ENCODE measurements at regions not wholly inside any gene's neighbourhood (a gene's known extent, or its start where the extent isn't known, plus 50 kb on each side); places are given as distances from the start of the nearest gene placed in this dataset.

DNA sequence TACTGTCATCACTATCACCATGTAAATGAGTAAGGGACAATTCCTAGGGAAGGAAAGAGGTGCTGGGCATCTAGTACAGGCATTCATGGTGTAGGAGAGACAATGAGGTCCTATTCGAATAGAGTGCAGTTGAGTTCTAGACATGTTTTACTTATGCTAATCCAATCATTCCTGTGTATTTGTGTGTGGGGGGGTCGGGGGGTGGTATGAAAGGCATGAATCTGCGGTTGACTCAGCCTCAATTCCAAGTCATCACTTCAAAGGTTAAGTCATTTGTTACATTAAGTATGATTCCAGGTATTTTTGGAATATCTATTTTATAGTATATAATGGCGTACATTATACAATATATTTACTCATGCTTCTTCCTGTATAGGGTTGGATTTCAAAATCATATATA, 163.1 kb upstream of the GALNT15 start:
- H2BK5ac ChIP-seq (ENCODE audit: low read depth, low read length, poor library complexity, severe bottlenecking): peak overlapping the region; percentile 82
- ATAC-seq (ENCODE audit: low read depth): no peak
- no peak overlapping the region for H3K4me2 ChIP-seq (ENCODE audit: low read depth, low read length)
- peak overlapping the region; percentile 37 for H2AFZ ChIP-seq (replicated peaks; ENCODE audit: low read length, poor library complexity)
- TF ChIP-seq CEBPB (IDR thresholded peaks at IDR 0.05; ENCODE audit: low read depth, low read length): no peak
- no peak for TF ChIP-seq RCOR1 (IDR thresholded peaks at IDR 0.05; ENCODE audit: insufficient replicate concordance, low read length)
- TF ChIP-seq USF2 (IDR thresholded peaks at IDR 0.05; ENCODE audit: low read depth, low read length): no peak
- TF ChIP-seq, protein P1, sequence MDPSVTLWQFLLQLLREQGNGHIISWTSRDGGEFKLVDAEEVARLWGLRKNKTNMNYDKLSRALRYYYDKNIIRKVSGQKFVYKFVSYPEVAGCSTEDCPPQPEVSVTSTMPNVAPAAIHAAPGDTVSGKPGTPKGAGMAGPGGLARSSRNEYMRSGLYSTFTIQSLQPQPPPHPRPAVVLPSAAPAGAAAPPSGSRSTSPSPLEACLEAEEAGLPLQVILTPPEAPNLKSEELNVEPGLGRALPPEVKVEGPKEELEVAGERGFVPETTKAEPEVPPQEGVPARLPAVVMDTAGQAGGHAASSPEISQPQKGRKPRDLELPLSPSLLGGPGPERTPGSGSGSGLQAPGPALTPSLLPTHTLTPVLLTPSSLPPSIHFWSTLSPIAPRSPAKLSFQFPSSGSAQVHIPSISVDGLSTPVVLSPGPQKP (IDR thresholded peaks at IDR 0.05; ENCODE audit: borderline replicate concordance, low read depth, low read length): no peak
- no peak for TF ChIP-seq SMC3 (IDR thresholded peaks at IDR 0.05; ENCODE audit: low read depth, low read length)
- no peak for TF ChIP-seq MXI1 (IDR thresholded peaks at IDR 0.05; ENCODE audit: borderline replicate concordance, low read depth, low read length)
- no peak for TF ChIP-seq NFE2L2 (IDR thresholded peaks at IDR 0.05; ENCODE audit: low read depth, low read length)
- H3K4me1 ChIP-seq (ENCODE audit: control insufficient read depth, insufficient read depth, low read length): peaks cover 9% of the 10 kb centered on the region
- H3K27ac ChIP-seq (ENCODE audit: insufficient read depth, low read length): peak overlapping the region; percentile 30; the same call in 1 of the 2 replicates
- peak; percentile 58 for DNase-seq
- peak overlapping the region; percentile 64 to 91 for H4K8ac ChIP-seq (ENCODE audit: low read depth in 2 of 2, low read length in 2 of 2)
- peak overlapping the region; percentile 96 for H3K4ac ChIP-seq (ENCODE audit: low read depth, low read length)
- H2AK5ac ChIP-seq (ENCODE audit: low read depth, low read length): peak overlapping the region; percentile 87
- peak overlapping the region; percentile 67 for H2AK9ac ChIP-seq (replicated peaks; ENCODE audit: low read depth, low read length, poor library complexity)
- ChIA-PET POLR2A (ENCODE audit: unreplicated experiment) (no interaction called here), CTCF (no interaction called here)
- WGBS, 2 experiments (ENCODE audit: extremely low coverage in 2 of 2, insufficient read length in 1 of 2): no CpG with 5 or more reads among the region's 4 CpGs
- H3K56ac ChIP-seq (ENCODE audit: extremely low read depth, insufficient read depth, low read length): no peak overlapping the region
- H3K27me3 ChIP-seq (ENCODE audit: control insufficient read depth, insufficient read depth, low read length): no peaks in the 10 kb centered on the region
- peak overlapping the region; percentile 96 for H2BK120ac ChIP-seq (ENCODE audit: low read depth, low read length)
- H3K36me3 ChIP-seq (ENCODE audit: control insufficient read depth, insufficient read depth, low read length): no peaks in the 10 kb centered on the region
- intact Hi-C loops (cut with micrococcal nuclease) (no loop called here), dilution Hi-C loops (cut with HindIII; ENCODE audit: low sequenced_read_pairs, unreplicated experiment) (no loop called here), in situ Hi-C loops (cut with MboI; ENCODE audit: low sequenced_read_pairs) (no loop called here)
- peak overlapping the region; percentile 94; the same call in 1 of the 2 replicates for H3K23ac ChIP-seq (ENCODE audit: low read depth, low read length)
- peak overlapping the region; percentile 86 for H4K91ac ChIP-seq (ENCODE audit: insufficient read depth, low read depth, low read length)
- H3K4me3 ChIP-seq (ENCODE audit: insufficient read depth, low read depth, low read length): no peak overlapping the region
- peak overlapping the region; percentile 98 for H2BK20ac ChIP-seq (ENCODE audit: low read depth, low read length)
- H3K18ac ChIP-seq (ENCODE audit: low read depth, low read length): peak overlapping the region; percentile 74; the same call in 1 of the 2 replicates
- H3K79me1 ChIP-seq (ENCODE audit: low read depth in 1 of 2, low read length in 2 of 2): no peaks in the 10 kb centered on the region
- BruUV-seq (replicated peaks): no TSS peak
- H3K14ac ChIP-seq (replicated peaks; ENCODE audit: low read depth, low read length): peak overlapping the region; percentile 93
- H3K9me1 ChIP-seq (ENCODE audit: insufficient read depth, low read length): peaks cover 5% of the 10 kb centered on the region
- H4K20me1 ChIP-seq (ENCODE audit: insufficient read depth, low read length): no peaks in the 10 kb centered on the region
- H3K9me3 ChIP-seq (ENCODE audit: control insufficient read depth, insufficient read depth, low read length): peaks cover 5% of the 10 kb centered on the region
- peak overlapping the region; percentile 95; the same call in 2 of the 3 replicates for H2BK15ac ChIP-seq (ENCODE audit: low read depth, low read length)
- no peak overlapping the region for H3K9ac ChIP-seq (ENCODE audit: low read depth, low read length)
- H4K5ac ChIP-seq (ENCODE audit: low read depth, low read length): peak overlapping the region; percentile 52; the same call in 1 of the 2 replicates

Measured in IMR-90 (cell line).